Spleen (tissue), 11 donors: ENCODE measurements at regions not wholly inside any gene's neighbourhood (a gene's known extent, or its start where the extent isn't known, plus 50 kb on each side); places are given as distances from the start of the nearest gene placed in this dataset.

Experiments used
- DNase-seq: peaks from one replicate; pipeline ENCODE4 v3.0.0-alpha.2; 2020
- H3K27ac ChIP-seq, 8 donors: fragments of 200-600 bp; sonication (generic) in 7 of 8; 1 replicate in 4 of 8; 2 replicates in 4 of 8; pipeline versions ENCODE4 v1.5.0 to v1.8.0; 2016 to 2021; ENCODE audit warnings: inconsistent platforms in 4 of 8, mild to moderate bottlenecking in 4 of 8, moderate library complexity in 1 of 8
- H3K27me3 ChIP-seq, 7 donors: fragments of 200-600 bp; sonication (generic) in 6 of 7; replicated peaks in 1 of 7; 1 replicate in 4 of 7; 2 replicates in 3 of 7; pipeline versions ENCODE4 v1.5.0 to v1.8.0; 2016 to 2021; ENCODE audit warnings: inconsistent platforms in 3 of 7, mild to moderate bottlenecking in 1 of 7
- H3K36me3 ChIP-seq, 6 donors: fragments of 200-600 bp; sonication (generic) in 5 of 6; 1 replicate in 4 of 6; 2 replicates in 2 of 6; pipeline versions ENCODE4 v1.5.0 to v1.8.0; 2016 to 2021; ENCODE audit warnings: inconsistent platforms in 2 of 6
- H3K4me1 ChIP-seq, 6 donors: fragments of 200-600 bp; sonication (generic) in 5 of 6; 1 replicate in 3 of 6; 2 replicates in 3 of 6; pipeline versions ENCODE4 v1.5.0 to v1.8.0; 2016 to 2021; ENCODE audit warnings: inconsistent platforms in 3 of 6
- H3K4me3 ChIP-seq, 8 donors: fragments of 200-600 bp; sonication (generic) in 7 of 8; 1 replicate in 4 of 8; 2 replicates in 4 of 8; pipeline versions ENCODE4 v1.5.0 to v1.8.0; 2016 to 2021; ENCODE audit warnings: inconsistent platforms in 4 of 8, mild to moderate bottlenecking in 4 of 8, moderate library complexity in 2 of 8
- H3K9me3 ChIP-seq, 8 donors: fragments of 200-600 bp; sonication (generic) in 7 of 8; 1 replicate in 4 of 8; 2 replicates in 4 of 8; pipeline versions ENCODE4 v1.5.0 to v1.8.0; 2016 to 2021; ENCODE audit warnings: inconsistent platforms in 4 of 8
- POLR2A ChIP-seq, 3 donors: fragments of 450-650 bp; IDR thresholded peaks; one replicate each; pipeline ENCODE4 v1.5.1; 2017; ENCODE audit warnings: antibody characterized with exemption in 3 of 3, mild to moderate bottlenecking in 1 of 3
- POLR2AphosphoS5 ChIP-seq, 3 donors: sonication (generic); formaldehyde crosslinking; IDR thresholded peaks; one replicate each; pipeline ENCODE4 v1.5.1; 2017; ENCODE audit warnings: antibody characterized with exemption in 3 of 3
- WGBS, 5 donors: extraction: QIAGEN DNeasy Blood & Tissue Kit in 3 of 5; methylation state at CpG; one replicate each; pipeline versions ENCODE4 v1.1.5 to v1.1.7; 2013 to 2018; 5-methylcytosine and 5-hydroxymethylcytosine counted together
- intact Hi-C: fragments of 100-400 bp; cut with DNase I; formaldehyde crosslinking; loops from one replicate; pipeline ENCODE4 v1.15.0; 2023; ENCODE audit warnings: low total_unique reads
- TF ChIP-seq, protein P1 (sequence below), 11 experiments: fragments of 200-600 bp in 7 of 11; fragments of 450-650 bp in 4 of 11; sonication (generic) in 4 of 11; IDR thresholded peaks in 8 of 11; conservative IDR thresholded peaks in 3 of 11; 1 replicate in 7 of 11; 2 replicates in 4 of 11; pipeline versions ENCODE4 v1.4.0 to v1.8.0; 2016 to 2021; ENCODE audit warnings: antibody characterized with exemption in 11 of 11, inconsistent platforms in 4 of 11, mild to moderate bottlenecking in 1 of 11
- donor health status: healthy with polysubstance abuse.
- donor health status: DM: no; HTN: no; CAD: no; lungs with moderate emphysema.
- donor health status: DM: no; HTN: no; CAD: no.
- donor health status: Bipolar disorder and iron deficiency.
- donor health status: healthy.
- donor health status: DM: no; HTN: no; CAD: no.
- donor health status: DM: yes; HTN: yes; CAD: no.

DNA sequence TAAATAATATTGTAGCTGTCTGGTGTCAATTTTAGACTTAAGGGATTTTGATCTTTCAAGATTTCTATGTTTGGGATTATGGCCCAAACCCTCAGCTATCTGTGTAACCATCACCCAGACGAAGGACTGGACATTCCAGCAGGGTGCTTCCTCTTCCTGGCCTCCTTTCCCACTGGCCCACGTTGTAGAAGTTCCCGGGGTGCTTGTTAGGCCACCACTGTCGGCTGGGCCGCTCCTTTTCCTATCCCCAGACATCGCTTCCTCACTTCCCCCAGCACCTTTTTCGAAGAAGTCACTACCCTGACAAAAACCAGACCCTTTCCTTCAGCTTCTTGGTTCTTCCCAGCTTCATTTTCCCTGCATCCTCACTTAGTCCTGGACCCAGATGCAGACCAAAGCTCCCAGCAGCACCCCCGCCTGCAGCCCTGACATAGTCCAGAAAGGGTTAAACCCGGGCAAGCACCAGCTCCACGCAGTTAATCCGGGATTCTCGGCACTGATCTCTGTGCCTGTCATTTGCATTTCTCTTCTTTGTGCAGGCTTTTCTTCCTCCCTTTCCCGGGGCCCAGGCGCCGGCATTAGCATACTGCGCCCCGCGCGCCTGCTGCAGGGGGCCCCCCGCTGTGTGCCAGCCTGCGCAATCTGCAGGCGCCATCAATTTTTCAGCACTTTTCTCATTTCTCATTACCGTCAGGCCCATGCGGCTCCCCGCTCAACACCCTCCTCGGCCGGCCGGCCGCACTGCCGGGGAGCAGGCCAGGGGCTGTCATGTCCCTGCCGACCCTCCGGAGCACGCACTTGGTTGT lies 90.6 kb downstream of the ZNF621 start:
- intact Hi-C loops, result no loop called here
- WGBS, 5 donors, result 15 to 26% (median 22%) methylated on average over 33 of the region's 33 CpGs
- DNase-seq, result no peak
- Histone ChIP-seq H3K9me3 (no peaks in the 10 kb centered on the region), H3K4me1 (peaks cover 0 to 10% (median 3%) of the 10 kb centered on the region in 6 donors), H3K27ac (no peak overlapping the region), H3K27me3 (peaks cover 0 to 38% (median 11%) of the 10 kb centered on the region in 7 donors), H3K36me3 (no peaks in the 10 kb centered on the region), H3K4me3 (peak overlapping the region in 2 of 8 donors; percentile 10 to 24)
- TF ChIP-seq POLR2AphosphoS5 (IDR thresholded peaks at IDR 0.05) (no peak), POLR2A (IDR thresholded peaks at IDR 0.05) (no peak)
- TF ChIP-seq, protein P1, sequence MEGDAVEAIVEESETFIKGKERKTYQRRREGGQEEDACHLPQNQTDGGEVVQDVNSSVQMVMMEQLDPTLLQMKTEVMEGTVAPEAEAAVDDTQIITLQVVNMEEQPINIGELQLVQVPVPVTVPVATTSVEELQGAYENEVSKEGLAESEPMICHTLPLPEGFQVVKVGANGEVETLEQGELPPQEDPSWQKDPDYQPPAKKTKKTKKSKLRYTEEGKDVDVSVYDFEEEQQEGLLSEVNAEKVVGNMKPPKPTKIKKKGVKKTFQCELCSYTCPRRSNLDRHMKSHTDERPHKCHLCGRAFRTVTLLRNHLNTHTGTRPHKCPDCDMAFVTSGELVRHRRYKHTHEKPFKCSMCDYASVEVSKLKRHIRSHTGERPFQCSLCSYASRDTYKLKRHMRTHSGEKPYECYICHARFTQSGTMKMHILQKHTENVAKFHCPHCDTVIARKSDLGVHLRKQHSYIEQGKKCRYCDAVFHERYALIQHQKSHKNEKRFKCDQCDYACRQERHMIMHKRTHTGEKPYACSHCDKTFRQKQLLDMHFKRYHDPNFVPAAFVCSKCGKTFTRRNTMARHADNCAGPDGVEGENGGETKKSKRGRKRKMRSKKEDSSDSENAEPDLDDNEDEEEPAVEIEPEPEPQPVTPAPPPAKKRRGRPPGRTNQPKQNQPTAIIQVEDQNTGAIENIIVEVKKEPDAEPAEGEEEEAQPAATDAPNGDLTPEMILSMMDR (IDR thresholded peaks at IDR 0.05 in 8 of 11, conservative IDR thresholded peaks at IDR 0.05 in 3 of 11), result no peak

DNA sequence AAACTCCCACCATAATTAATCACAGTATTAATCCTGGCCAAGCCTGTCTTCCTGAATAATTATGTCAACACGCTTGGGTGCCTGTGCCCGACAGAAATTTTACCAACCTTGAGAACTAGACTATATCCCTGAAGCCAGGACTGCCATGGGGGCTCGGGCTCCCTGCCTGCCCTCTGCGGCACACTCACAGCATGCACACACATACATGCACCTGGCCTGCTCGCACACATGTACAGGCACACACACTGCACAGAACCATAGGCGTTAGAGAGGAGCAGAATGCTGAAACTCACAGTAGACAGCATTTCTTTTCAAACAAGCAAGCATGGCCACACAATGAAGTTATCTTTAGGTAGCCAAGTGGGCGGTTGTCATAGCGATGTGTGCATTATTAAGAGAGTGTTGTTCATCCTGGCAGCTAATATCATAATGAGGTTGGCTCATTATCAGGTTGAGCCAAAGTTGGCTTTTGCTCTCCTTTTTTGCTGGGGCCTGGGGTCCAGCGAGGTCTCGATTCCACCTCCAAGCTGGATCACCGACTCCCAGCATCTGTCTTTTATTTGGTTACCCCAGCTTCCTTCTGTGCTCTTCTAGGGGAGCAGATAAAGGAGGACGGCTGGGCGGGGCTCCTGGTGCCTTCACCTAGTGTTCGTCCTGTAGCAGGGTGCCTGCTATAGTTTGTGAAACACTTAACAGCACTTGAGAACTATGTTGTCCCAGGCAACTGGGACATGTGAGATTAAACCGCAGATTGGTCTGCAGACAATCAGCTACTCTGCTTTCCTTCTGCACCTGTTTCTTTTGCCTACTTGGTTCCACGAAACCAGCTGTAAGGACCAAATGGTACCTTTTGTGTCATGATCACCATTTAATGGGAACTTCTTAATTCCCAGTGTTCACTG lies 91.4 kb downstream of the ZNF621 start:
- no peaks in the 10 kb centered on the region for H3K9me3 ChIP-seq
- TF ChIP-seq POLR2A (IDR thresholded peaks at IDR 0.05) (no peak), POLR2AphosphoS5 (IDR thresholded peaks at IDR 0.05) (no peak)
- TF ChIP-seq, protein P1 (IDR thresholded peaks at IDR 0.05 in 8 of 11, conservative IDR thresholded peaks at IDR 0.05 in 3 of 11), result no peak
- DNase-seq, result no peak
- H3K36me3 ChIP-seq, result no peaks in the 10 kb centered on the region
- WGBS, 5 donors, result 81 to 89% (median 84%) methylated on average over 16 of the region's 16 CpGs
- peaks cover 0 to 38% (median 11%) of the 10 kb centered on the region in 7 donors for H3K27me3 ChIP-seq
- H3K27ac ChIP-seq, result no peak overlapping the region
- H3K4me1 ChIP-seq, result peaks cover 0 to 10% (median 3%) of the 10 kb centered on the region in 6 donors
- peak overlapping the region in 2 of 8 donors; percentile 10 to 24 for H3K4me3 ChIP-seq
- intact Hi-C loops, result no loop called here

DNA sequence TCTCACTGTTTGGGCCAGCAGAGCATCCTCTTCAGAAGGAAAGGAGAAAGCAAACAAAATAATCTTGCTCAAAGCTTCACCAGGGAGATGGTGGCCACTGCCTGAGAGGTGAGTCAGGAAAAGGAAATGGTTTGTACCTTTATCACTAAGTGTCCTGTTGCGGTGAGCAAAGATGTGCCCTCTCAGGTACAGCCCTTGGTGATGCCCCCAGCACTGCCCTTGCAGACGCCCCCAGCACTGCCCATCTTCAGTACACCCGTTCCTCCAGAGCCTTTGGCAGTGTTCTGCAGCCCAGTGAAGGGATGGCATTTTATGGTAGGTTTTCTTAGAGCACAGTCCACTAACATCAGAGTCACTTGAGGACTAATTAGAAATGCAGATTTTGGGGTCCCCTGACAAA lies 92.3 kb downstream of the ZNF621 start:
- TF ChIP-seq, protein P1 (IDR thresholded peaks at IDR 0.05 in 8 of 11, conservative IDR thresholded peaks at IDR 0.05 in 3 of 11), result no peak
- TF ChIP-seq POLR2AphosphoS5 (IDR thresholded peaks at IDR 0.05) (no peak), POLR2A (IDR thresholded peaks at IDR 0.05) (no peak)
- Histone ChIP-seq H3K4me1 (peaks cover 0 to 10% (median 3%) of the 10 kb centered on the region in 6 donors), H3K27ac (no peak overlapping the region), H3K9me3 (no peaks in the 10 kb centered on the region), H3K27me3 (peaks cover 0 to 38% (median 11%) of the 10 kb centered on the region in 7 donors), H3K4me3 (no peak overlapping the region), H3K36me3 (no peaks in the 10 kb centered on the region)
- intact Hi-C loops, result no loop called here
- DNase-seq, result no peak
- 69 to 83% (median 79%) methylated on average over 3 of the region's 3 CpGs for WGBS, 5 donors

DNA sequence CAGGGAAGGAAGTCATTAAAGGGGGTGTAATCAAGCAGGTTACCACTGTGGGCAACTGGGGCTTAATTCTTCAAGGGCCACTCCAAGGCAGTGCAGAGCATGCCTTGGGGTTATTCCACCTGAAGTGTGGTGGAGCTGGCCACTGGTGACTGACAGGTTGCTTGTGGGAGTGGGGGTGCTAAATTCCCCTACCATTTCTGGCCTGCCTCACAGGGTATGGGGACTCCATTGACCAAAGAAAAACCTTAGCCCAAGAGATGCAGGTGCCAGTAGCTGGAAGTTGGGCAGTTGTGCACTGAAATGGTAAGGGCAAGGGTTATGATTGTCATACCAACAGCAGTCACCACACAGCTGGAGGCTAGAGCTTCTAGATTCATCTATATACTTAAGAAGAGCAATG lies 93.4 kb downstream of the ZNF621 start:
- TF ChIP-seq, protein P1 (IDR thresholded peaks at IDR 0.05 in 8 of 11, conservative IDR thresholded peaks at IDR 0.05 in 3 of 11), result no peak
- TF ChIP-seq POLR2AphosphoS5 (IDR thresholded peaks at IDR 0.05), result no peak
- TF ChIP-seq POLR2A (IDR thresholded peaks at IDR 0.05), result no peak
- no peaks in the 10 kb centered on the region for H3K36me3 ChIP-seq

More for the DNA sequence above, 93.4 kb downstream of the ZNF621 start:
- no peak overlapping the region for H3K4me3 ChIP-seq
- intact Hi-C loops, result no loop called here
- no peak for DNase-seq
- H3K27ac ChIP-seq, result no peak overlapping the region
- peaks cover 0 to 10% (median 3%) of the 10 kb centered on the region in 6 donors for H3K4me1 ChIP-seq
- H3K9me3 ChIP-seq, result no peaks in the 10 kb centered on the region
- H3K27me3 ChIP-seq, result peaks cover 0 to 38% (median 11%) of the 10 kb centered on the region in 7 donors
